ENCODE measurements at regions not wholly inside any gene's neighbourhood (a gene's known extent, or its start where the extent isn't known, plus 50 kb on each side); places are given as distances from the start of the nearest gene placed in this dataset.

DNA sequence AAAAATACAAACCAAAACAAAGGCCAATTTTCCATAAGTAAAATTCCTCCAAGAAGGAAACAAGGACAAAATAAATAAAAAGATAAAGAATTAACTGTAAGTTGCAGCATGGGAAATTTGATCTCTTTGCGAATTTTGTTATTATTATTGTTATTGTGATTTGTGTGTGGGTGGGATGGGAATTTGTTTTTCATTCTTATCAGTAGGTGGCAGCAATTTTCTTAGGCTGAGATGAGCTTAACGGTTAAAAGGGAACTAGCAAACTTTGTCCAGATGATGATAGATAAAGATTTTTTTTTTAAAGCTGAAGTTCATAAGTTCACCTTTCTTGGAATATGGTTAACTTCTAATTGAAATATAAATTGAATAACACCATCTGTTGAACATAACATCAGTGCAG is 83.2 kb upstream of the IL1RAPL2 start:
- TF ChIP-seq, protein P1, sequence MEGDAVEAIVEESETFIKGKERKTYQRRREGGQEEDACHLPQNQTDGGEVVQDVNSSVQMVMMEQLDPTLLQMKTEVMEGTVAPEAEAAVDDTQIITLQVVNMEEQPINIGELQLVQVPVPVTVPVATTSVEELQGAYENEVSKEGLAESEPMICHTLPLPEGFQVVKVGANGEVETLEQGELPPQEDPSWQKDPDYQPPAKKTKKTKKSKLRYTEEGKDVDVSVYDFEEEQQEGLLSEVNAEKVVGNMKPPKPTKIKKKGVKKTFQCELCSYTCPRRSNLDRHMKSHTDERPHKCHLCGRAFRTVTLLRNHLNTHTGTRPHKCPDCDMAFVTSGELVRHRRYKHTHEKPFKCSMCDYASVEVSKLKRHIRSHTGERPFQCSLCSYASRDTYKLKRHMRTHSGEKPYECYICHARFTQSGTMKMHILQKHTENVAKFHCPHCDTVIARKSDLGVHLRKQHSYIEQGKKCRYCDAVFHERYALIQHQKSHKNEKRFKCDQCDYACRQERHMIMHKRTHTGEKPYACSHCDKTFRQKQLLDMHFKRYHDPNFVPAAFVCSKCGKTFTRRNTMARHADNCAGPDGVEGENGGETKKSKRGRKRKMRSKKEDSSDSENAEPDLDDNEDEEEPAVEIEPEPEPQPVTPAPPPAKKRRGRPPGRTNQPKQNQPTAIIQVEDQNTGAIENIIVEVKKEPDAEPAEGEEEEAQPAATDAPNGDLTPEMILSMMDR (conservative IDR thresholded peaks at IDR 0.05; ENCODE audit: low read length), result peak; percentile 41
- TF ChIP-seq EZH2phosphoT487 (IDR thresholded peaks at IDR 0.05; ENCODE audit: borderline replicate concordance), result no peak
